SHP77 treated with DMSO at 0.1 percent for 48 hours (cell line): ENCODE measurements at regions not wholly inside any gene's neighbourhood (a gene's known extent, or its start where the extent isn't known, plus 50 kb on each side); places are given as distances from the start of the nearest gene placed in this dataset.

ENCODE experiments used
- DNase-seq: peaks from one replicate; lab custom pipeline; 2025; lab: John Stamatoyannopoulos, UW

- no peak for DNase-seq
Observed at GRCh38 chr4:108365551-108365950, 196.8 kb upstream of the LEF1 start.

DNA sequence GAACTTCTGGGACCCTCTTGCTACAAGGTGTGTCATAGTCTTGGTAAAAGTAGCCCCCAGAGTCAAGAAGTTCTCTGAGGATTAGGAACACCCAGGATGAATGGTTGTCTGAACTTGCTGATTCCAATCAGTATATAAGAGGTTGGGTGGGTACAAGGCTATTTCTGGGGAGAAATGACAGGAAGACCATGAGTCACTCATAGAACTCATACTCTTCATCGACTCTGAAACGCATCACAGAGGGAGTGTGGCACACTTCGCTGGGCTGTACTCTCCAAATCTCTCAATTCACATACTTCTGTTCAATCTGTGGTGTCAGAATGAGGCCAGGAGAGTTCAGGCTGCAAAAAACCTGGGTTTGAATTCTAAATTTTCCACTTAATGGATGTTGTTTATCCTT, 193.2 kb upstream of the LEF1 start:
- no peak for DNase-seq

DNA sequence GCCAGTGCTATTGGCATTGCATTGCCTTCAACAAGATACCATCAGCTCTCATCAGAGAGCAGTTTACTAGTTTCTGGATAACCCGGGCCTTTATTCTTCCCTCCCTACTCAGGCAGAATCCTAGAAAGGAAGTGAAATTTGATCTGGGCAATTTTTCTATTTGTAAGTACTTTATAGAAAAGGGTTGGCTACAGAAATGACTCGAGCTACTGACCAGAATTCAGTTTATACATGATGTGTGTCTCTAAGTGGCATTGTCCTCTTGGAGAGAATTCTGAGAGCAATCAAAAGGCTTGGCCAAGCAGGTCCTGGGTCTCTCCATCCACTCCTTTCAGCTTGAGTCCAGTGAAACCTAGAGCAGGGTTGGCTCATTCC, 192.7 kb upstream of the LEF1 start:
- no peak for DNase-seq

GRCh38 chr4:108360754-108361445, 192.2 kb upstream of the LEF1 start:
- no peak for DNase-seq

DNA sequence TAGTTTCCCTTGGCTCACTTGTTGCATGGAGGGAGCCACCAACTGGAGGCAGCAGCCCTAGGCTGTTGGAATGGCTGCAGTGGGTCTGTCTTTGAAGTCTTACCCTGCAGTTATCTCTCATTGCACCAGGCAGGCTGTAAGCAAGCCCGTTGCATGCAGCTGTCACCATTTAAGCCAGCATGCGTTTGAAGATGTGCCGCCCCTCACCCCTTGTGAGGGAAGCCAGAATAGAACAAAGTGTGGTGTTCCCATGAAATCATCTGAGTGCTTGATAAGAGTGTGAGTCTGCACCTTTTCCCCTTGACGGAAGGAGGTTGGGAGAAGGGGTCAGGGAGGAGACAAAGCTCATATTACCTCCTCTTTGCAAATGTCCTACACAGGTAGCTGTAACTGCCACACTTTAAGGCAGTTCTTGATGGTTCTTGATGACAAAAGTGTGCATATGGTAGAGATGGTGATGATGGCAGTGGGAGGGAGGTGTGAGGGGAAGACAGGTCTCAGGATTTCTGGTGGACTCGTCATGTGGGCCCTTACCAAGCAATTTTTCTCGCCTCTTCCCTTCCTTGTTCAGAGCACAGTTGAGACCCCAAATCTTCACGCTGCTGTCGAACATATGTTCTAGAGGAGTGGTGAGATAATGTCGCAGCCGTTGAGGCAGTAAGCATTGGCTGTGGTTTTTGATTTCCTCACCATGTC, 191.4 kb upstream of the LEF1 start:
- DNase-seq, result no peak

DNA sequence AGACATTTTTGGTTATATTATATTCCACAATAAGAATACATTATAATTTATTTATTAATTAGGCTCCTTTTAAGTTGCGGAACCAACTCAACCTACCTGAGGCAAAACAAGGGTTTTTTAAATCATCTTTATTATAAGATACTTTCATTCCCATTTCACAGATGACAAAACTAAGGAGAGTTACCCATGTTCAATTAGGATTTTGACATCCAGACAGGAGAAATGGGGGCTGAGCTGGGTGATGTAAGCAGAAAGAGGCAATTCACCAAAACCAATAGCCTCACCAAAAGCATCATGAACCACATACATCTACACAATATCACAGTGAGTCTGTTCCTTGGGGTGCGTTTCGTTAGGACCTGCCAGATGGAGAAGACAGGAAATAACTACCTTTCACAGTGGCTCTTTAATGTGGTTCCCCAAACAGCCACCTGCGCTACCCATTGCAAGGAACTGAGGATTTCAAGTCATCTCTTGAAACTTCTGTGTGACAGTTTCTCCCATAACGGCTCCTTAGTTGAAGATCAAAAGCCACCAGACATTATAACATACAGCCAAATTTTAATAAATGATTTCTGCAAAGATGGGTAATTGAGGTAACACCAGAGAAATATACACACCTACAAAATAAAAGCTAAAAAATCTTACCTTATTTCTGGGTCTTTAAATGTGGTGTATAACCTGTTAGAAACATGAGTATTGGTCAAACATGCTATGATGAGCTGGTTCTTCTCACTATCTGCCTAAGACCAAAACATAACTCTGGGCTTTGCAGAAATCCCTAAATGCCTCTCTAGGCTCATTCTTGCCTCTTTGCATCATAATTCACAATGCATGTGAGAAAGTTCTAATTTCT, 190.6 kb upstream of the LEF1 start:
- DNase-seq, result no peak

DNA sequence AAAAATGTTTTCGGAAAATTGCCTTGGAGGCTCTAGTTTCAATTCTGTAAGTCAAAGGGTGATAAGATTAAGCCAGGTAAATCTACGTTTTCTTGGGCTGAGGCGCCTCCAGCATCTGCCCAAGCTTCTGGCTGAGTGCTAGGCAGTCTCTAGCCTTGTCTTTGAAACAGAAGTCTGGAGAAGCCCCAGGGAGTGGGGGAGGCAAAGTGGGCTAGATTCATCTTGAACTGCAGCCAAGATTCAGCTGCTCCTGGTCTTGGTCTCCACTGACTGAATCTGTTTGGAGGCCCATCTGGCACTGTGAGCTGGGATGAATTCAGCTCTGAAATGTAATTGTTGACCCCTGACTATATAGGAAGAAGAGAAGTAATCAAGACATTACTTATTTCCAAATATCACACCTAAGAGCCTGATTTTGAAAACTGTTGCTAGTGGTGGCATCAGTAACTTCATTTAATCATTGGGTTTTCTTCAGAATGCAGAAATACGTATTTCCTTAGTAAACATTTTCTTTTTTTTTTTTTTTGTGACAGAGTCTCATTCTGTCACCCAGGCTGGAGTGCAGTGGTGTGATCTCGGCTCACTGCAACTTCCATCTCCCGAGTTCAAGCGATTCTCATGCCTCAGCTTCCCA, 187.3 kb upstream of the LEF1 start:
- DNase-seq, result no peak

- no peak for DNase-seq
Observed at GRCh38 chr4:108355186-108355901, 186.6 kb upstream of the LEF1 start.

GRCh38 chr4:108352664-108353308, 184.1 kb upstream of the LEF1 start:
- DNase-seq, result no peak

GRCh38 chr4:108351791-108352190, 183.1 kb upstream of the LEF1 start:
- no peak for DNase-seq

DNA sequence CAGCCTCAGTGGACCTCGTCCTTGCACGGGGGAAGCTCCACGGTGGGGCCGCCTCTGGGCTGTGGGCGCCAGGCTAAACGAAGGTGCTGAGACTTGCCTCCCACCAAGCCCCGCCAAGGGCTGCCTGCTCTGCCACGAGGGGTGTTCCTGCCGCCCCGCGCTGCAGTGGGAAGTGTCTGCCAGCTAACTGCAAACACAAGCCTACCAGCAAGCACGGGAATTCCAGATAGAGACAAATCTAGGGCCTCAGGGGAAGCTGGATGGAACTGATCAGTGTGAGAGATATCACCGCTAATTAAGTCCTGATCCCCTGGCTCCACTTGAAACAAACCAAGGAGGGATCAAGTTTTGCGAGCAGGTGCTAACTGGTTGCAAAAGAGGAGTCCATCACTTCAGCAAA, 181.6 kb upstream of the LEF1 start:
- DNase-seq, result no peak

DNA sequence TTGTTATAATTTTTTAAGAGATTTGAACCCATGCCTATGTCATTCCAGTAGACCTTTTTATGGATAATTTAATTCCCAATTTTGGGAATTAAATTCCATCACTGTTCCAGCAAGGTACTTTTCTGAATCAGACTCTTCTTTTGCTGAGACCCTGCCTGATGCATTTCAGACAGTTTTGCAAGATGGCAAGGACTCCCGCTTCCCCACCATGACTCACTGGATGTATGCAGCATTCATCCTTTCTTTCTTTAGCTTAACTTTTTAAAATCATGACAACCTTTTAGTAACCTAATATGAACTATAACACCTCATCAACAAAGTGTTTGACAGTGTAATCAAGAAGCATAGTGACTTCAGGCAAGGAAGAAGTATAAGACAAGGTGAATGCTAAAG, 178.1 kb upstream of the LEF1 start:
- DNase-seq, result no peak

GRCh38 chr4:108345862-108346817, 177.4 kb upstream of the LEF1 start:
- DNase-seq, result no peak

DNA sequence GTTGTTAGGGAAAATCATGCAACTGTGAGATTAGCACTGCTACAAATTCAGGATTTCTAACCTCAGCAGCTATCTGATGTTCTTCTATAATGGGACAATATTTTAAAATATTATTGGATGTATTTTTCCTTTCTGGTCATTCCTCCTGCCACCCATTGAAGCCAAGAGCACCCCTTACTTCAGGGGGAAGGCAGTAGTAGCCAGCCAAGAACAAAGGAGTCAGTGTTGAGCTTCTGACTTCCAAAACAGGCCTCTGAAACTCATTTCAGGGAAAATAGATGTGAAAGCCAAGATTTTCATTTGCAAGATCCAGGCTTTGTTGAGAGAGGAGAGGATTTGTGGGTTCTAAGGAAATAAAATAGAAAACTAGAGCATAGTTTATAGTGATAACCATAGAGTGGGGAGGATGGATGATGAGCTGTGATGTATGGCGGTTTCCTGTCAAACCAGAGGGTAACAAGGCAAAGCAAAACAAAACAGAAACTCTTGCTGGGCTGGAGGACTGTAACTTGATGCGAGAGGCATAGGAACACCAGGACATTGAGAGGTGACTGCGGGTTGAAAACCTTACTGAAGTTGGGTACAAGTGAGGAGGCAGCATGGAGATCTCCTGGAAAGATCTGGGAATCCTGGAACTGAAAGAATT, 173.7 kb upstream of the LEF1 start:
- DNase-seq, result no peak

DNA sequence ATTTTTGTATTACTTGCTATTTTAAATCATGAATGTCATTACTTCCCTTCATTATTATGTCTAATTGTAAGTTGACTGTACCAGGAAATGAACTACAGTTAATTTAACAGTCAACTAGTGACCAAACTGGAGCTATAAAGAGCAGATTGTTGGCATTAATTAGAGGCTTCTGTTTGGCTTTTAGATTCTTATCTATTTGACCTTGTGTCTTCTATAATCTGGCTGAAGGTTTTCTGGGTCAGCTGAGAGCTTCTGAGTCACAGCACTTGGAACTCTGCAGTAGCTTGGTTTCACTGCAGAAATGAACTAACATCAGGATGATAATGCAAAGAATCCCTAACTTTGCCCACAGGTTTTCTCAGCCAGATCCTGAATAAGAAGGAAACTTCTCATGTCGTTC, 169.2 kb upstream of the LEF1 start:
- no peak for DNase-seq

DNA sequence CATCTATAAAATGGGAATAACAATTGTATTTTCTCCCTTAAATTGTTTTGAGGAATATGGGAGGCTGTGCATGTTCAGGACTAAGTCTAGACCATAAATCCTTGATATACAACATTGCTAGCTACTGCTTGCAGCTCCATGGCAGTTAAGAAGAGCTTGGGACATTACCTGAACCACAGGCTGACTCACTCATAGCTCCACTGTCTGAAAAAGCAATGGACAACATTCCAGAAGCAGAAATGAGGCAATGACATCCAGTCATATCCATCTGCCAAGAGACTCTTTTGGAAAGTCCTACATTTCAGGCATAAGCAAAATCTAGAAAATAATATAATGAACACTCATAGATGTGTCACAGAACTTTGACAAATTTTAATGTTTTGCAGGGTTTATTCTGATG, 167.3 kb upstream of the LEF1 start:
- DNase-seq, result no peak

DNA sequence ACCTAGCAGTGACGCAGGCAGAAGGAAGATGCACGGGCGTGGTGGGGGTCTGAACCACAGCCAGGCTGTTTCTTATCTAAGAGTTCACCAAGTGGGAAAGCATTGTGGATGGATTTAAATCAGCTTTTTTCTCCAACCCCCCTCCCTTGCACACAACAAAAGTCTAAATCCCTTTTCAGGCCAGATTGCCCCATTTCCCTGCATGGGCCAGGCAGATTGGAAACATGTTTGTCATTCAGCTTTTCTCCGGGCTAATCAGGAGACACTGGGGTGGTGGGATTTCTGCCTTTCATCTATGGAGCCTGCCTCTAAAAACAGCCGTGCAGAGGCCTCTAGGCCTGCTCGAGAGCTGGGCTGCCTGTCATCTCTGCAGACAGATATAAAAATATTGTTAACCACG, 166.3 kb upstream of the LEF1 start:
- no peak for DNase-seq

GRCh38 chr4:108334031-108334430, 165.3 kb upstream of the LEF1 start:
- no peak for DNase-seq

- no peak for DNase-seq
Observed at GRCh38 chr4:108333353-108333942, 164.7 kb upstream of the LEF1 start.
